ENCODE measurements at regions not wholly inside any gene's neighbourhood (a gene's known extent, or its start where the extent isn't known, plus 50 kb on each side); places are given as distances from the start of the nearest gene placed in this dataset.
"Not testable (repeated sequence)": the region's sequence is repeated elsewhere in the genome, so short reads cannot be mapped to it uniquely, and the experiment has no call there.

- DNase-seq (ENCODE audit: low spot score in 2 of 2); H3K27ac ChIP-seq; H3K9me3 ChIP-seq; H3K36me3 ChIP-seq; intact Hi-C loops (cut with DNase I); H3K4me1 ChIP-seq; H3K27me3 ChIP-seq: not testable (repeated sequence)
- peak overlapping the region in 1 of 2 donors; percentile 58 for H3K4me3 ChIP-seq
Observed at GRCh38 chr4:9001153-9001552, 129.5 kb upstream of the HMX1 start.

DNA sequence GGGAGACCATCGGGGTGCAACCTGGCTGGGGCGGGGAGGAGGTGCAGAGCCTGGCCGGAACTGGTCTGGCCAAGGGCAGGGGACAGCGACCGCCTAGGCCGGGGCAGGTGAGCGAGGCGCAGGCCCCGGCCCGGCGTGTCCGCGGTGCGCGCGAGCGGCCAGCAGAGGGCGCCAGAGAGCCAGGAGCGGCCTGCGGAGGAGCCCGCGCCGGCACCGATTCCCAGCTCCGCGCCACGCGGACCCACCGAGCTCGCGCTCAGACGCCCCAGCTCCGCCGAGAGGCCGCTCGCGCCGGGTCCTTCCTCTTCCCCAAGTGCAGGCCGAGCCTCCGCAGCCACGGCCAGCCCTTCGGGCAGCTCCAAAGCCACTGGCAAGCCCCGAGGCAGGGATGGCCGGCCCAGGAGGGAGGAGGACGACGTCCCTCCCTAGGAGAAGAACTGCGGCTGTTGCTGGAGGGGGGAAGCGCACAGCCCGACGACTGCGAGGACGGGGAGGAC is 128.9 kb upstream of the HMX1 start:
- H3K4me3 ChIP-seq = peak overlapping the region in 1 of 2 donors; percentile 58
- H3K36me3 ChIP-seq; H3K4me1 ChIP-seq; DNase-seq (ENCODE audit: low spot score in 2 of 2); H3K27ac ChIP-seq; H3K9me3 ChIP-seq; H3K27me3 ChIP-seq; intact Hi-C loops (cut with DNase I): not testable (repeated sequence)
- TF ChIP-seq, protein P1, sequence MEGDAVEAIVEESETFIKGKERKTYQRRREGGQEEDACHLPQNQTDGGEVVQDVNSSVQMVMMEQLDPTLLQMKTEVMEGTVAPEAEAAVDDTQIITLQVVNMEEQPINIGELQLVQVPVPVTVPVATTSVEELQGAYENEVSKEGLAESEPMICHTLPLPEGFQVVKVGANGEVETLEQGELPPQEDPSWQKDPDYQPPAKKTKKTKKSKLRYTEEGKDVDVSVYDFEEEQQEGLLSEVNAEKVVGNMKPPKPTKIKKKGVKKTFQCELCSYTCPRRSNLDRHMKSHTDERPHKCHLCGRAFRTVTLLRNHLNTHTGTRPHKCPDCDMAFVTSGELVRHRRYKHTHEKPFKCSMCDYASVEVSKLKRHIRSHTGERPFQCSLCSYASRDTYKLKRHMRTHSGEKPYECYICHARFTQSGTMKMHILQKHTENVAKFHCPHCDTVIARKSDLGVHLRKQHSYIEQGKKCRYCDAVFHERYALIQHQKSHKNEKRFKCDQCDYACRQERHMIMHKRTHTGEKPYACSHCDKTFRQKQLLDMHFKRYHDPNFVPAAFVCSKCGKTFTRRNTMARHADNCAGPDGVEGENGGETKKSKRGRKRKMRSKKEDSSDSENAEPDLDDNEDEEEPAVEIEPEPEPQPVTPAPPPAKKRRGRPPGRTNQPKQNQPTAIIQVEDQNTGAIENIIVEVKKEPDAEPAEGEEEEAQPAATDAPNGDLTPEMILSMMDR (IDR thresholded peaks at IDR 0.05) = peak; percentile 14 to 59 (median 59)

DNA sequence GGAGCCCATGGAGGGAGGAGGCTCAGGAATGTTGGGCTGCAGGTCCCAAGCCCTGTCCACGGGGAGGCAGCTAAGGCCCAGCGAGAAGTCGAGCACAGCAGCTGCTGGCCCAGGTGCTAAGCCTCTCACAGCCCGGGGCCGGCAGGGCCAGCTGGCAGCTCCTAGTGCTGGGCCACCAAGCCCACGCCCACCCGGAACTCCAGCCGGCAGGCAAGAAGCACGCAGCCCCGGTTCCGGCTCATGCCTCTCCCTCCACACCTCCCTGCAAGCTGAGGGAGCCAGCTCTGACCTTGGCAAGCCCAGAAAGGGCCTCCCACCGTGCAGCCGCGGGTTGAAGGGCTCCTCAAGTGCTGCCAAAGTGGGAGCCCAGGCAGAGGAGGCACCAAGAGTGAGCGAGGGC is 121.3 kb upstream of the HMX1 start:
- DNase-seq (ENCODE audit: low spot score in 2 of 2); intact Hi-C loops (cut with DNase I); H3K27ac ChIP-seq; H3K9me3 ChIP-seq; H3K4me1 ChIP-seq; H3K4me3 ChIP-seq; H3K27me3 ChIP-seq; H3K36me3 ChIP-seq: not testable (repeated sequence)

DNA sequence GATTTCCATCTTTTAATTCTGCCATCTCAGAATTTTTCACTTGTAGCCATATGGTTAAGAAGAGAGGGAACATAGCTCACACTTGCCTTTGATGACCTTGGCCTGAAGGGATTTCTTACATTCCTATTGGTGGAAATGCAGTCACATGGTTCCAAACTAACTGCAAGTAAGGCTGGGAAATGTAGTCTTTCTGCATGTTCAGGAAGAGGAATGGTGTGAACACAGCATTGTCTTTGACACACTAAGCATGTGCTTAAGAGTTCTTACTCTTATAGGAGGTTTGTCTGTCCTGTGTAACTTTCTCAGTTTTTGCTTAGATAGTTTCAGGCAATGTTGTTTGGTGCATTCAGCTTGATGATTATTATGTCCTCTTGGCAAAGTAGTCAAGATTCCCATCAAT is 119.8 kb upstream of the HMX1 start:
- H3K27ac ChIP-seq; H3K9me3 ChIP-seq; H3K4me3 ChIP-seq; H3K36me3 ChIP-seq; intact Hi-C loops (cut with DNase I); DNase-seq (ENCODE audit: low spot score in 2 of 2); H3K27me3 ChIP-seq; H3K4me1 ChIP-seq: not testable (repeated sequence)

GRCh38 chr4:8990341-8990740 is 118.7 kb upstream of the HMX1 start:
- H3K36me3 ChIP-seq; H3K4me1 ChIP-seq; H3K9me3 ChIP-seq; H3K27me3 ChIP-seq; H3K4me3 ChIP-seq; intact Hi-C loops (cut with DNase I); H3K27ac ChIP-seq; DNase-seq (ENCODE audit: low spot score in 2 of 2): not testable (repeated sequence)

DNA sequence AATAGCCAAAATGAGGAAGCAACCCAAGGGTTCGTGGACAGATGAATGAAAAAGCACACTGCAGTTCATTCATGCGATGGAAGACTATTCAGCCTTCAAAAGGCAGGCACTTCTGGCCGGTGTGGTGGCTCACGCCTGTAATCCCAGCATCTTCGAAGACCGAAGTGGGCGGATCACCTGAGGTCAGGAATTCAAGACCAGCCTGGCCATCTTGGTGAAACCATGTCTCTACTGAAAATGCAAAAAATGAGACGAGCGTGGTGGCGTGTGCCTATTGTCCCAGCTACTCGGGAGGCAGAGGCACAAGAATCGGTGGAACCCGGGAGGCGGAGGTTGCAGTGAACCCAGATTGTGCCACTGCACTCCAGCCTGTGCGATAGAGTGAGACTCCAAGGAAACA is 114.1 kb upstream of the HMX1 start:
- H3K27ac ChIP-seq; DNase-seq (ENCODE audit: low spot score in 2 of 2); H3K4me1 ChIP-seq; H3K9me3 ChIP-seq; H3K36me3 ChIP-seq; H3K27me3 ChIP-seq; H3K4me3 ChIP-seq; intact Hi-C loops (cut with DNase I): not testable (repeated sequence)

DNA sequence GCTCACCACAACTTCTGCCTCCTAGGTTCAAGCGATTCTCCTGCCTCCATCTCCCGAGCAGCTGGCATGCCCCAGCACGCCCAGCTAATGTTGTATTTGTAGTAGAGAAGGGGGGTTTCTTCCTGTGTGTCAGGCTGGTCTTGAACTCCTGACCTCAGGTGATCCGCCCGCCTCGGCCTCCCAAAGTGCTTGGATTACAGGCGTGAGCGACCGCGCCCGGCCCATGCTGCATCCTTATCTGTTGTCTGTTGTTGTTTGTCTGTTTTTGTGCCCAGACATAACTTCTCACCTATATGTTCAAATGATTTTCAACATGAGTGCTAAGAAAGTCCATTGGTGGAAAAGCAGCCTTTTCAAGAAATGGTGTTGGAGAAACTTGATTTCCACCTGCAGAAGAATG is 113.0 kb upstream of the HMX1 start:
- H3K27me3 ChIP-seq; intact Hi-C loops (cut with DNase I); DNase-seq (ENCODE audit: low spot score in 2 of 2); H3K4me3 ChIP-seq; H3K27ac ChIP-seq; H3K4me1 ChIP-seq; H3K36me3 ChIP-seq; H3K9me3 ChIP-seq: not testable (repeated sequence)

DNA sequence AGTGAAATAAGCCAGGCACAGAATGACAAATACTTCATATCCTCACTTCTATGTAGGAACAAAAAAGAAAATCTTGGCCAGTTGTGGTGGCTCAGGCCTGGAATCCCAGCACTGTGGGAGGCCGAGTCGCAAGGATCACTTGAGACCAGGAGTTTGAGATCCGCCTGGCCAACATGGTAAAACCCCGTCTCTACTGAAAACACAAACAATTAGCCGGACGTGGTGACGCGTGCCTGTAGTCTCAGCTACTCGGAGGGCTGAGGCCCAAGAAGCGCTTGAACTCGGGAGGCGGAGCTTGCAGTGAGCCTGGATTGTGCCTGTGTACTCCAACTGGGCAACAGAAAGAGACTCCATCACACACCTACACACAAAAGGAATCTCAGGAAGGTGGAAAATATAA is 112.3 kb upstream of the HMX1 start:
- H3K9me3 ChIP-seq; intact Hi-C loops (cut with DNase I); DNase-seq (ENCODE audit: low spot score in 2 of 2); H3K27ac ChIP-seq; H3K4me1 ChIP-seq; H3K4me3 ChIP-seq; H3K27me3 ChIP-seq; H3K36me3 ChIP-seq: not testable (repeated sequence)

- not testable (repeated sequence) for H3K4me3 ChIP-seq
Observed at GRCh38 chr4:8976466-8977128, 105.0 kb upstream of the HMX1 start.

GRCh38 chr4:8972635-8973034 is 101.0 kb upstream of the HMX1 start:
- H3K27me3 ChIP-seq; H3K36me3 ChIP-seq; H3K4me1 ChIP-seq; H3K9me3 ChIP-seq; H3K27ac ChIP-seq; DNase-seq (ENCODE audit: low spot score in 2 of 2); intact Hi-C loops (cut with DNase I); H3K4me3 ChIP-seq: not testable (repeated sequence)

More at GRCh38 chr4:8976466-8977128, 105.0 kb upstream of the HMX1 start:
- DNase-seq (ENCODE audit: low spot score in 2 of 2); H3K36me3 ChIP-seq; H3K4me1 ChIP-seq; H3K27me3 ChIP-seq; H3K27ac ChIP-seq; intact Hi-C loops (cut with DNase I); H3K9me3 ChIP-seq: not testable (repeated sequence)

DNA sequence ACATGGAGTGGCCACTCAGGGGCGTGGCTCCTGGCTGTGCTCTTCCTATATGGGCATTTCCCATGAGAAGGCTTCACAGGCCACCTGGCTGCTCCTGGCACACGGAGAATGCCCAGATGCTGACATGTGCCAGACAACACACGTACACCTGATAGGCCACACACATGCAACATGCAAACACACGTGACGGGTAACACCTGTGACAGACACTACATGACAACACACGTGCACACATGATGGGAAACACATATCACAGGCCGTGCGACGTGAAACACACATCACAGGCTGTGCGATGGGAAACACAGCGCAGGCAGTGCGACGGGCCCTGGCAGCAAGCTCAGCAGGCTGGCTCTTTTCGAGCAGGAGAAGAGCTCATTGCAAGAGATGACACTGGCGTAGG is 94.3 kb upstream of the HMX1 start:
- H3K27ac ChIP-seq; intact Hi-C loops (cut with DNase I); H3K36me3 ChIP-seq; H3K4me3 ChIP-seq; H3K4me1 ChIP-seq; H3K27me3 ChIP-seq; DNase-seq (ENCODE audit: low spot score in 2 of 2); H3K9me3 ChIP-seq: not testable (repeated sequence)

DNA sequence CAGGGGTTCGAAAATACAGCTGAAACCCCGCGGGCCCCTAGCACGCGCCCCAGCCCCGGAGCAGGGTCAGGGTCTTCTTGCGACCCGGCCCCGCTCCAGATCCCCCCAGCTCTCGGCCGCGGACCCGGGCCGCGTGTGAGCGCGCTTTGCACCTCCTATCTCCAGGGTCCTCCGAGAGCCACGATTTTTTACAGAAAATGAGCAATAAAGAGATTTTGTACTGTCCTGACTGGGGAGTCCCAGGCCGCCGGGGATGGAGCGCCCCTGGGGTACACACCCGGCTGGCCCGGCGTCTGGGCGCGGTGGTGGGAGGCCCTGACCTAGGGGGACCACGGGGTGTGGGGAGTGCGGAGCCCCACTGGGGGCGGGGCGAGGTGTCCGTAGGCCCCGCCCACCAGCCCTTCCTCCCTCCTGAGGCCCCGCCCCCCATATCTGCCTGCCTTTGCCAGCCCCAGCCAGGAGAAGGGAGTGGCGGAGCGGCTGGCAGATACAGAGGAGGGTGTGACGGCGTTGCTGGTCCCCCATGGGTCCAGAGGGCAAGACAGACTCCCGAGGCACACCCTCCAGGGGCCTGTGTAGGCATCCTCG is 92.7 kb upstream of the HMX1 start:
- H3K4me1 ChIP-seq; H3K4me3 ChIP-seq; DNase-seq (ENCODE audit: low spot score in 2 of 2); H3K36me3 ChIP-seq; H3K27me3 ChIP-seq; H3K27ac ChIP-seq; intact Hi-C loops (cut with DNase I); H3K9me3 ChIP-seq: not testable (repeated sequence)

DNA sequence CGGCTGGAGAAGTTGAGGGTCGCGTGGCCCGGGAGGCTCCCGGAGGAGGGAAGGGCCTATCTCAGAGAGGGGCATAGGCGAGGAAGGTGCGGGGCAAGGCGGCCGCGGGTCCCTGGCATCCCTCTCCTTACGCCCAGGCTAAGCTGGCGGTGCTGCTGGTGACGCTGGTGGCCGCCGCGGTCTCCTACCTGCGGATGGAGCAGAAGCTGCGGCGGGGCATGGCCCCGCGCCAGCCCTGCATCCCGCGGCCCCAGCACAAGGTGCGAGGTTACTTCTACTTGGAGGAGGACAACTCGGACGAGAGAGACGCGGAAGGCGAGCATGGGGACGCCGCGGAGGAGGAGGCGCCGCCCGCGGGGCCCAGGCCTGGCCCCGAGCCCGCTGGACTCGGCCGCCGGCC is 91.9 kb upstream of the HMX1 start:
- H3K27ac ChIP-seq; H3K27me3 ChIP-seq; H3K9me3 ChIP-seq; intact Hi-C loops (cut with DNase I); DNase-seq (ENCODE audit: low spot score in 2 of 2); H3K4me3 ChIP-seq; H3K4me1 ChIP-seq; H3K36me3 ChIP-seq: not testable (repeated sequence)

- intact Hi-C loops (cut with DNase I); H3K4me1 ChIP-seq; H3K4me3 ChIP-seq; H3K27ac ChIP-seq; DNase-seq (ENCODE audit: low spot score in 2 of 2); H3K36me3 ChIP-seq; H3K27me3 ChIP-seq; H3K9me3 ChIP-seq: not testable (repeated sequence)
Observed at GRCh38 chr4:8961343-8961742, 89.7 kb upstream of the HMX1 start.
